Endothelial cell of umbilical vein (primary cell): ENCODE measurements at regions not wholly inside any gene's neighbourhood (a gene's known extent, or its start where the extent isn't known, plus 50 kb on each side); places are given as distances from the start of the nearest gene placed in this dataset.

Source experiments
- BruUV-seq: library from RNA; stranded (reverse); fragments of 400-500 nt; replicated peaks from 2 replicates; lab custom pipeline; 2021; lab: Mats Ljungman, UMichigan
- CTCF ChIA-PET: fragments of 300-600, 350-600 bp; sonication (Branson Sonifier 250); formaldehyde crosslinking; loops from one replicate; lab custom pipeline; 2021; ENCODE audit warnings: antibody characterized with exemption, inconsistent platforms; lab: Charles Lee
- POLR2A ChIA-PET: fragments of 300-600, 350-600 bp; sonication (Branson Sonifier 250); formaldehyde crosslinking; loops from one replicate; lab custom pipeline; 2021; ENCODE audit warnings: antibody characterized with exemption, inconsistent platforms; lab: Charles Lee
- DNase-seq: peaks from one replicate; pipeline ENCODE4 v3.0.0-alpha.2; 2011; ENCODE audit warnings: low read depth, low spot score
- FAIRE-seq: peaks from 2 replicates; lab custom pipeline; 2011; peaks lifted over from hg19 to GRCh38; lab: Jason Lieb, UNC
- H2AFZ ChIP-seq: 2 replicates; pipeline ENCODE4 v1.6.0; 2012; ENCODE audit warnings: low read depth, low read length, control low read depth, inconsistent platforms
- H3K27ac ChIP-seq: 2 replicates; pipeline ENCODE4 v1.5.1; 2011; ENCODE audit warnings: low read depth, mild to moderate bottlenecking, control low read depth, low read length, moderate library complexity; ENCODE audit not compliant: insufficient read depth
- H3K27me3 ChIP-seq, 2 experiments: 2 replicates each; pipeline versions ENCODE4 v1.6.0 to v1.6.1; 2011; ENCODE audit warnings: low read length in 2 of 2, mixed read lengths in 1 of 2; ENCODE audit not compliant: control insufficient read depth in 2 of 2, insufficient read depth in 2 of 2
- H3K36me3 ChIP-seq, 2 experiments: 2 replicates in 1 of 2; 3 replicates in 1 of 2; pipeline ENCODE4 v1.5.1; 2011; ENCODE audit warnings: low read length in 2 of 2, mild to moderate bottlenecking in 1 of 2, moderate library complexity in 1 of 2; ENCODE audit not compliant: control insufficient read depth in 2 of 2, insufficient read depth in 2 of 2; ENCODE audit errors: extremely low read depth in 1 of 2
- H3K4me1 ChIP-seq: 3 replicates; pipeline ENCODE4 v1.5.1; 2011; ENCODE audit warnings: mild to moderate bottlenecking, low read length; ENCODE audit not compliant: control insufficient read depth, insufficient read depth; ENCODE audit errors: extremely low read depth
- H3K4me2 ChIP-seq: 2 replicates; pipeline ENCODE4 v1.6.1; 2011; ENCODE audit warnings: low read length, control low read depth, mixed read lengths; ENCODE audit not compliant: insufficient read depth
- H3K4me3 ChIP-seq, 3 experiments: fragments of 200-600 bp in 1 of 3; sonication (generic), shearing (Covaris generic) in 1 of 3; replicated peaks in 1 of 3; 2 replicates each; pipeline ENCODE4 v1.5.1; 2011 to 2016; ENCODE audit warnings: control low read depth in 3 of 3, low read length in 3 of 3, mild to moderate bottlenecking in 2 of 3, inconsistent platforms in 1 of 3, low read depth in 1 of 3, moderate library complexity in 1 of 3; ENCODE audit not compliant: insufficient read depth in 1 of 3
- H3K79me2 ChIP-seq: 2 replicates; pipeline ENCODE4 v1.6.0; 2012; ENCODE audit warnings: low read length, inconsistent platforms; ENCODE audit not compliant: control insufficient read depth, insufficient read depth
- H3K9ac ChIP-seq: replicated peaks from 2 replicates; pipeline ENCODE3; 2011; ENCODE audit warnings: low read length, control low read depth; ENCODE audit not compliant: insufficient read depth; ENCODE audit errors: extremely low read depth
- H3K9me1 ChIP-seq: replicated peaks from 3 replicates; pipeline ENCODE4 v1.6.0; 2011; ENCODE audit warnings: mild to moderate bottlenecking, low read length; ENCODE audit not compliant: control insufficient read depth, insufficient read depth; ENCODE audit errors: extremely low read depth
- H3K9me3 ChIP-seq: replicated peaks from 2 replicates; pipeline ENCODE4 v1.5.1; 2012; ENCODE audit warnings: low read length, inconsistent platforms; ENCODE audit not compliant: control insufficient read depth, insufficient read depth
- H4K20me1 ChIP-seq: replicated peaks from 2 replicates; pipeline ENCODE3; 2011; ENCODE audit warnings: mild to moderate bottlenecking, low read length; ENCODE audit not compliant: control insufficient read depth, insufficient read depth; ENCODE audit errors: extremely low read depth
- CTCF ChIP-seq, 2 donors: IDR thresholded peaks; 1 replicate in 1 of 2; 2 replicates in 1 of 2; pipeline ENCODE4 v1.5.1; 2011; ENCODE audit warnings: low read length in 2 of 2, mild to moderate bottlenecking in 2 of 2, moderate library complexity in 2 of 2, control low read depth in 1 of 2, inconsistent platforms in 1 of 2, low read depth in 1 of 2; ENCODE audit not compliant: insufficient read depth in 1 of 2; ENCODE audit errors: extremely low read depth in 1 of 2
- EZH2 ChIP-seq: IDR thresholded peaks from 2 replicates; pipeline ENCODE4 v1.6.1; 2012; ENCODE audit warnings: borderline replicate concordance, low read depth, mild to moderate bottlenecking, moderate library complexity, low read length, inconsistent platforms; ENCODE audit not compliant: severe bottlenecking
- FOS ChIP-seq: IDR thresholded peaks from 2 replicates; pipeline ENCODE4 v1.6.1; 2011; ENCODE audit warnings: mild to moderate bottlenecking, low read length, moderate library complexity, borderline replicate concordance; ENCODE audit not compliant: insufficient read depth
- GATA2 ChIP-seq: IDR thresholded peaks from 2 replicates; pipeline ENCODE4 v1.7.0; 2011; ENCODE audit warnings: low read depth, mild to moderate bottlenecking, moderate library complexity, mixed read lengths, low read length; ENCODE audit not compliant: insufficient read length, insufficient read depth
- JUN ChIP-seq: IDR thresholded peaks from 2 replicates; pipeline ENCODE4 v1.6.1; 2011; ENCODE audit warnings: borderline replicate concordance, low read depth; ENCODE audit not compliant: insufficient read length, insufficient read depth
- MAX ChIP-seq: IDR thresholded peaks from 2 replicates; pipeline ENCODE4 v1.6.1; 2011; ENCODE audit not compliant: insufficient read depth, insufficient read length
- MYC ChIP-seq: IDR thresholded peaks from one replicate; pipeline ENCODE4 v1.6.1; 2011; ENCODE audit warnings: mild to moderate bottlenecking, low read depth, low read length
- POLR2A ChIP-seq: IDR thresholded peaks from 2 replicates; pipeline ENCODE4 v1.6.1; 2012; ENCODE audit warnings: low read depth, mild to moderate bottlenecking, control low read depth, low read length
- POLR2AphosphoS5 ChIP-seq: IDR thresholded peaks from 2 replicates; pipeline ENCODE4 v1.6.1; 2012; ENCODE audit warnings: low read depth, mild to moderate bottlenecking, control low read depth, low read length, moderate library complexity; ENCODE audit not compliant: insufficient read depth
- dilution Hi-C: fragments of 300-500 bp; cut with MboI; formaldehyde crosslinking; loops from one replicate; pipeline ENCODE4 v1.15.0; 2019; ENCODE audit warnings: low sequenced_read_pairs; ENCODE audit not compliant: extremely low pct_ligation_motif_present
- intact Hi-C: fragments of 100-400 bp; cut with micrococcal nuclease; formaldehyde crosslinking; loops from one replicate; pipeline ENCODE4 v1.10.0; 2022

GRCh38 chr7:118696879-118697278, 472.4 kb downstream of the ANKRD7 start:
- no peaks in the 10 kb centered on the region for H3K79me2 ChIP-seq
- DNase-seq (no peak), FAIRE-seq (no peak)
- no peaks in the 10 kb centered on the region for H4K20me1 ChIP-seq
- H3K4me3 ChIP-seq: no peak overlapping the region
- H2AFZ ChIP-seq: no peak overlapping the region
- ChIA-PET POLR2A (no interaction called here), CTCF (no interaction called here)
- H3K27ac ChIP-seq: no peak overlapping the region
- H3K27me3 ChIP-seq: no peaks in the 10 kb centered on the region
- TF ChIP-seq GATA2 (no peak), EZH2 (no peak), MYC (no peak), FOS (no peak), CTCF (IDR thresholded peaks at IDR 0.05; ENCODE audit: extremely low read depth in 1 of 2, insufficient read depth in 1 of 2, low read depth in 1 of 2, low read length in 2 of 2) (no peak), POLR2AphosphoS5 (no peak), MAX (no peak), POLR2A (no peak), JUN (no peak)
- dilution Hi-C loops: no loop called here
- no TSS peak for BruUV-seq
- H3K9me3 ChIP-seq: peaks cover 4% of the 10 kb centered on the region
- intact Hi-C loops: no loop called here
- H3K9ac ChIP-seq: no peak overlapping the region
- H3K36me3 ChIP-seq: no peaks in the 10 kb centered on the region
- H3K4me2 ChIP-seq: no peak overlapping the region
- no peaks in the 10 kb centered on the region for H3K4me1 ChIP-seq
- no peaks in the 10 kb centered on the region for H3K9me1 ChIP-seq
